ENCODE measurements at regions not wholly inside any gene's neighbourhood (a gene's known extent, or its start where the extent isn't known, plus 50 kb on each side); places are given as distances from the start of the nearest gene placed in this dataset.

GRCh38 chr20:12019715-12020114 is 102.0 kb downstream of the BTBD3 start:
- Histone ChIP-seq H3K4me3 (no peak overlapping the region), H3K27ac (no peak overlapping the region)

GRCh38 chr20:12020846-12021245 is 103.2 kb downstream of the BTBD3 start:
- Histone ChIP-seq H3K27ac (no peak overlapping the region), H3K4me3 (no peak overlapping the region)

- Histone ChIP-seq H3K27ac (no peak overlapping the region), H3K4me3 (no peak overlapping the region)
Measured at GRCh38 chr20:12022126-12022525, 104.4 kb downstream of the BTBD3 start.

GRCh38 chr20:12023194-12023795 is 105.6 kb downstream of the BTBD3 start:
- no peak overlapping the region for H3K4me3 ChIP-seq
- no peak overlapping the region for H3K27ac ChIP-seq

GRCh38 chr20:12028771-12029170 is 111.1 kb downstream of the BTBD3 start:
- H3K27ac ChIP-seq: no peak overlapping the region

GRCh38 chr20:12030470-12030869 is 112.8 kb downstream of the BTBD3 start:
- no peak overlapping the region for H3K27ac ChIP-seq
- no peak overlapping the region for H3K4me3 ChIP-seq

More at GRCh38 chr20:12028771-12029170, 111.1 kb downstream of the BTBD3 start:
- H3K4me3 ChIP-seq: no peak overlapping the region

- Histone ChIP-seq H3K27ac (no peak overlapping the region), H3K4me3 (no peak overlapping the region)
Measured at GRCh38 chr20:12036142-12036541, 118.4 kb downstream of the BTBD3 start.

- no peak overlapping the region for H3K27ac ChIP-seq
- no peak overlapping the region for H3K4me3 ChIP-seq
Measured at GRCh38 chr20:12037521-12037920, 119.8 kb downstream of the BTBD3 start.

- Histone ChIP-seq H3K4me3 (no peak overlapping the region), H3K27ac (no peak overlapping the region)
Measured at GRCh38 chr20:12040261-12040660, 122.6 kb downstream of the BTBD3 start.

- H3K27ac ChIP-seq: no peak overlapping the region
- no peak overlapping the region for H3K4me3 ChIP-seq
Measured at GRCh38 chr20:12044969-12045368, 127.3 kb downstream of the BTBD3 start.

GRCh38 chr20:12047838-12048432 is 130.2 kb downstream of the BTBD3 start:
- Histone ChIP-seq H3K4me3 (no peak overlapping the region), H3K27ac (no peak overlapping the region)

- Histone ChIP-seq H3K27ac (no peak overlapping the region), H3K4me3 (no peak overlapping the region)
Measured at GRCh38 chr20:12049125-12049524, 131.4 kb downstream of the BTBD3 start.

- Histone ChIP-seq H3K27ac (no peak overlapping the region), H3K4me3 (no peak overlapping the region)
Measured at GRCh38 chr20:12051206-12052163, 133.8 kb downstream of the BTBD3 start.

GRCh38 chr20:12053353-12053752 is 135.7 kb downstream of the BTBD3 start:
- Histone ChIP-seq H3K4me3 (no peak overlapping the region), H3K27ac (peak overlapping the region in 1 of 21 experiments; percentile 48)

GRCh38 chr20:12054556-12054955 is 136.9 kb downstream of the BTBD3 start:
- Histone ChIP-seq H3K4me3 (no peak overlapping the region), H3K27ac (no peak overlapping the region)

- Histone ChIP-seq H3K4me3 (no peak overlapping the region), H3K27ac (no peak overlapping the region)
Measured at GRCh38 chr20:12055161-12055560, 137.5 kb downstream of the BTBD3 start.

- Histone ChIP-seq H3K27ac (no peak overlapping the region), H3K4me3 (no peak overlapping the region)
Measured at GRCh38 chr20:12056839-12057238, 139.1 kb downstream of the BTBD3 start.

- H3K4me3 ChIP-seq: no peak overlapping the region
- H3K27ac ChIP-seq: no peak overlapping the region
Measured at GRCh38 chr20:12057778-12058177, 140.1 kb downstream of the BTBD3 start.

- H3K27ac ChIP-seq: no peak overlapping the region
- H3K4me3 ChIP-seq: no peak overlapping the region
Measured at GRCh38 chr20:12058216-12058615, 140.5 kb downstream of the BTBD3 start.

- H3K27ac ChIP-seq: no peak overlapping the region
- no peak overlapping the region for H3K4me3 ChIP-seq
Measured at GRCh38 chr20:12061466-12061865, 143.8 kb downstream of the BTBD3 start.
